ENCODE measurements at regions not wholly inside any gene's neighbourhood (a gene's known extent, or its start where the extent isn't known, plus 50 kb on each side); places are given as distances from the start of the nearest gene placed in this dataset.

DNA sequence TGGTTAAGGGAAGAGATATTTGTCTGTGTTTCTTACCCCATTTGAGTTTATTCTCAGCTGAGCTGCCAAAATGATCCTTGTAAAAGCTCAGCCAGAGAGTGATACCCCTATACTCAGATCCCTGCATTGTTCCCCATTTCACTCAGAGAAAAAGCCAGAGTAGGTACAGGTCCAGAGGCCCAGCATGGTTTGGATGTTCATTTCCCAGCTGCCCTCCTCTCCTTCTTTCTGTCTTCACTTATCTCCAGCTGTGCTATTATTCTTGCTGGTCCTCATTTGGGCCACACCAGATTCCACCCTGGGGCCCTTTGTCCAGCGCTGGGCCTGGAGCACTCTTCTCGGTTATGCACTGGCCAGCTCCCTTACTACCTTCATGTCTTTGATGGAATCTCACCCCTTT lies 187.7 kb downstream of the CHRM3 start (continued):
- TF ChIP-seq, protein P1, sequence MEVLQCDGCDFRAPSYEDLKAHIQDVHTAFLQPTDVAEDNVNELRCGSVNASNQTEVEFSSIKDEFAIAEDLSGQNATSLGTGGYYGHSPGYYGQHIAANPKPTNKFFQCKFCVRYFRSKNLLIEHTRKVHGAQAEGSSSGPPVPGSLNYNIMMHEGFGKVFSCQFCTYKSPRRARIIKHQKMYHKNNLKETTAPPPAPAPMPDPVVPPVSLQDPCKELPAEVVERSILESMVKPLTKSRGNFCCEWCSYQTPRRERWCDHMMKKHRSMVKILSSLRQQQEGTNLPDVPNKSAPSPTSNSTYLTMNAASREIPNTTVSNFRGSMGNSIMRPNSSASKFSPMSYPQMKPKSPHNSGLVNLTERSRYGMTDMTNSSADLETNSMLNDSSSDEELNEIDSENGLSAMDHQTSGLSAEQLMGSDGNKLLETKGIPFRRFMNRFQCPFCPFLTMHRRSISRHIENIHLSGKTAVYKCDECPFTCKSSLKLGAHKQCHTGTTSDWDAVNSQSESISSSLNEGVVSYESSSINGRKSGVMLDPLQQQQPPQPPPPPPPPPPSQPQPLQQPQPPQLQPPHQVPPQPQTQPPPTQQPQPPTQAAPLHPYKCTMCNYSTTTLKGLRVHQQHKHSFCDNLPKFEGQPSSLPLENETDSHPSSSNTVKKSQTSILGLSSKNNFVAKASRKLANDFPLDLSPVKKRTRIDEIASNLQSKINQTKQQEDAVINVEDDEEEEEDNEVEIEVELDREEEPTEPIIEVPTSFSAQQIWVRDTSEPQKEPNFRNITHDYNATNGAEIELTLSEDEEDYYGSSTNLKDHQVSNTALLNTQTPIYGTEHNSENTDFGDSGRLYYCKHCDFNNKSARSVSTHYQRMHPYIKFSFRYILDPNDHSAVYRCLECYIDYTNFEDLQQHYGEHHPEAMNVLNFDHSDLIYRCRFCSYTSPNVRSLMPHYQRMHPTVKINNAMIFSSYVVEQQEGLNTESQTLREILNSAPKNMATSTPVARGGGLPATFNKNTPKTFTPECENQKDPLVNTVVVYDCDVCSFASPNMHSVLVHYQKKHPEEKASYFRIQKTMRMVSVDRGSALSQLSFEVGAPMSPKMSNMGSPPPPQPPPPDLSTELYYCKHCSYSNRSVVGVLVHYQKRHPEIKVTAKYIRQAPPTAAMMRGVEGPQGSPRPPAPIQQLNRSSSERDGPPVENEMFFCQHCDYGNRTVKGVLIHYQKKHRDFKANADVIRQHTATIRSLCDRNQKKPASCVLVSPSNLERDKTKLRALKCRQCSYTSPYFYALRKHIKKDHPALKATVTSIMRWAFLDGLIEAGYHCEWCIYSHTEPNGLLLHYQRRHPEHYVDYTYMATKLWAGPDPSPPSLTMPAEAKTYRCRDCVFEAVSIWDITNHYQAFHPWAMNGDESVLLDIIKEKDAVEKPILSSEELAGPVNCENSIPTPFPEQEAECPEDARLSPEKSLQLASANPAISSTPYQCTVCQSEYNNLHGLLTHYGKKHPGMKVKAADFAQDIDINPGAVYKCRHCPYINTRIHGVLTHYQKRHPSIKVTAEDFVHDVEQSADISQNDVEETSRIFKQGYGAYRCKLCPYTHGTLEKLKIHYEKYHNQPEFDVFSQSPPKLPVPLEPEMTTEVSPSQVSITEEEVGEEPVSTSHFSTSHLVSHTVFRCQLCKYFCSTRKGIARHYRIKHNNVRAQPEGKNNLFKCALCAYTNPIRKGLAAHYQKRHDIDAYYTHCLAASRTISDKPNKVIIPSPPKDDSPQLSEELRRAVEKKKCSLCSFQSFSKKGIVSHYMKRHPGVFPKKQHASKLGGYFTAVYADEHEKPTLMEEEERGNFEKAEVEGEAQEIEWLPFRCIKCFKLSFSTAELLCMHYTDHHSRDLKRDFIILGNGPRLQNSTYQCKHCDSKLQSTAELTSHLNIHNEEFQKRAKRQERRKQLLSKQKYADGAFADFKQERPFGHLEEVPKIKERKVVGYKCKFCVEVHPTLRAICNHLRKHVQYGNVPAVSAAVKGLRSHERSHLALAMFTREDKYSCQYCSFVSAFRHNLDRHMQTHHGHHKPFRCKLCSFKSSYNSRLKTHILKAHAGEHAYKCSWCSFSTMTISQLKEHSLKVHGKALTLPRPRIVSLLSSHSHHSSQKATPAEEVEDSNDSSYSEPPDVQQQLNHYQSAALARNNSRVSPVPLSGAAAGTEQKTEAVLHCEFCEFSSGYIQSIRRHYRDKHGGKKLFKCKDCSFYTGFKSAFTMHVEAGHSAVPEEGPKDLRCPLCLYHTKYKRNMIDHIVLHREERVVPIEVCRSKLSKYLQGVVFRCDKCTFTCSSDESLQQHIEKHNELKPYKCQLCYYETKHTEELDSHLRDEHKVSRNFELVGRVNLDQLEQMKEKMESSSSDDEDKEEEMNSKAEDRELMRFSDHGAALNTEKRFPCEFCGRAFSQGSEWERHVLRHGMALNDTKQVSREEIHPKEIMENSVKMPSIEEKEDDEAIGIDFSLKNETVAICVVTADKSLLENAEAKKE (CRISPR knock-in tag; IDR thresholded peaks at IDR 0.05): no peak
- TF ChIP-seq JUNB (IDR thresholded peaks at IDR 0.05; ENCODE audit: unreplicated experiment) (no peak), CREB1 (CRISPR knock-in tag; IDR thresholded peaks at IDR 0.05; ENCODE audit: low read depth) (no peak)

DNA sequence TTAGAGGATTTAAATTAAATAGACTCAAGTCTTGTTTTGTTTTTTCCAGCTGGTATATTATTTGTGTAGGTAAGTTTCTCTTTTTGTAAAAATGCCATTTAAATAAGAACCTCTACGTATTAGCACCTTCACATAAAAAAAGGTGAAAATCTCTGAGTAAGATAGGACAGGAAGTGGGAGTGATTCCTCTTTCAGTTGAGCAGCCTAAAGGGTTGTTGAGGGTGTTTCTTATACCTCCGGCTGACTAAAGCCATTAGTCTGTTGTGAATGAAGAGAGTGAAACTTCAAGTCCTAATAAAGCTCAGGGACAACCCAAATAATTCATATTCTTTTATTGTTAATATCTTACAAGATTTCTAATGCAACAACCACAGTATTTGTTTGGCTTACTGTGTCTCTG lies 188.7 kb downstream of the CHRM3 start:
- no peak for TF ChIP-seq EZH2 (IDR thresholded peaks at IDR 0.05; ENCODE audit: low read depth, unreplicated experiment)
- TF ChIP-seq STAT1 (IDR thresholded peaks at IDR 0.05; ENCODE audit: unreplicated experiment): no peak
- no peak for TF ChIP-seq POLR2AphosphoS5 (IDR thresholded peaks at IDR 0.05; ENCODE audit: low read depth)
- TF ChIP-seq, protein P2, sequence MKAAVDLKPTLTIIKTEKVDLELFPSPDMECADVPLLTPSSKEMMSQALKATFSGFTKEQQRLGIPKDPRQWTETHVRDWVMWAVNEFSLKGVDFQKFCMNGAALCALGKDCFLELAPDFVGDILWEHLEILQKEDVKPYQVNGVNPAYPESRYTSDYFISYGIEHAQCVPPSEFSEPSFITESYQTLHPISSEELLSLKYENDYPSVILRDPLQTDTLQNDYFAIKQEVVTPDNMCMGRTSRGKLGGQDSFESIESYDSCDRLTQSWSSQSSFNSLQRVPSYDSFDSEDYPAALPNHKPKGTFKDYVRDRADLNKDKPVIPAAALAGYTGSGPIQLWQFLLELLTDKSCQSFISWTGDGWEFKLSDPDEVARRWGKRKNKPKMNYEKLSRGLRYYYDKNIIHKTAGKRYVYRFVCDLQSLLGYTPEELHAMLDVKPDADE (IDR thresholded peaks at IDR 0.05): no peak
- no peak for TF ChIP-seq CREB1 (CRISPR knock-in tag; IDR thresholded peaks at IDR 0.05; ENCODE audit: low read depth)
- no peaks in the 10 kb centered on the region for H3F3A ChIP-seq (replicated peaks; ENCODE audit: low read depth)
- no peaks in the 10 kb centered on the region for H3K9me2 ChIP-seq (ENCODE audit: insufficient read depth)
- no peaks in the 10 kb centered on the region for H3K27me3 ChIP-seq (ENCODE audit: insufficient read depth)
- H3K4me2 ChIP-seq: no peak overlapping the region
- H3K27ac ChIP-seq (ENCODE audit: low read depth): no peak overlapping the region
- no peak overlapping the region for H3K27ac Mint-ChIP-seq
- H4K20me1 ChIP-seq (replicated peaks; ENCODE audit: insufficient read depth): no peaks in the 10 kb centered on the region
- DNase-seq (ENCODE audit: low spot score) (no peak), ATAC-seq (no peak)
- H3K36me3 ChIP-seq (ENCODE audit: insufficient read depth): no peaks in the 10 kb centered on the region
- no peaks in the 10 kb centered on the region for H3K36me3 Mint-ChIP-seq (ENCODE audit: low read depth)
- H3K4me3 ChIP-seq: no peak overlapping the region
- H3K79me2 ChIP-seq (replicated peaks; ENCODE audit: insufficient read depth): no peaks in the 10 kb centered on the region
- no peaks in the 10 kb centered on the region; the same call in 2 of the 3 replicates for H3K9me3 Mint-ChIP-seq
- H3K27me3 Mint-ChIP-seq (ENCODE audit: insufficient read depth, low read depth, poor library complexity): peaks cover 2% of the 10 kb centered on the region
- no peak overlapping the region for H3K4me3 Mint-ChIP-seq
- H3K4me1 ChIP-seq (ENCODE audit: insufficient read depth): 0 out of 2 replicates have a peak, but pooled peaks cover 5% of the 10 kb centered on the region
- H2AFZ ChIP-seq: no peak overlapping the region
- peaks cover 7% of the 10 kb centered on the region for H3K4me1 Mint-ChIP-seq

All from GM23338 (cell line).